ENCODE measurements at regions not wholly inside any gene's neighbourhood (a gene's known extent, or its start where the extent isn't known, plus 50 kb on each side); places are given as distances from the start of the nearest gene placed in this dataset.

- no peak overlapping the region for H2BK5ac ChIP-seq (ENCODE audit: low read length)
- no peaks in the 10 kb centered on the region for H3K36me3 ChIP-seq (replicated peaks in 1 of 2; ENCODE audit: control insufficient read depth in 2 of 2, insufficient read depth in 2 of 2, low read length in 2 of 2)
- no peak overlapping the region for H4K8ac ChIP-seq (ENCODE audit: low read depth, low read length)
- no peak overlapping the region for H3K18ac ChIP-seq (ENCODE audit: low read length)
- H4K91ac ChIP-seq (ENCODE audit: low read depth, low read length, poor library complexity) = no peak overlapping the region
- no peak overlapping the region for H3K27ac ChIP-seq (replicated peaks; ENCODE audit: low read length)
- H3K4me1 ChIP-seq (ENCODE audit: control insufficient read depth in 2 of 2, insufficient read depth in 1 of 2, low read depth in 1 of 2, low read length in 2 of 2) = peaks cover 4 to 6% of the 10 kb centered on the region in 2 donors
- H2BK120ac ChIP-seq (ENCODE audit: low read depth, low read length) = no peak overlapping the region
- H3K4me3 ChIP-seq (ENCODE audit: low read length in 2 of 2) = no peak overlapping the region
- no peak overlapping the region for H3K4ac ChIP-seq (ENCODE audit: low read length)
- H2BK12ac ChIP-seq (ENCODE audit: low read length) = no peak overlapping the region
- H3K79me1 ChIP-seq (ENCODE audit: low read depth, low read length) = no peaks in the 10 kb centered on the region
- no peak overlapping the region for H3K9ac ChIP-seq (ENCODE audit: low read depth, low read length, poor library complexity)
- no peak overlapping the region for H2BK15ac ChIP-seq (ENCODE audit: low read length)
- H2AK5ac ChIP-seq (ENCODE audit: low read depth, low read length) = no peak overlapping the region
- peaks cover 0 to 40% (median 17%) of the 10 kb centered on the region in 3 experiments for H3K27me3 ChIP-seq (ENCODE audit: control insufficient read depth in 3 of 3, insufficient read depth in 3 of 3, low read depth in 1 of 3, low read length in 3 of 3)
- H3K9me3 ChIP-seq (replicated peaks in 1 of 2; ENCODE audit: control insufficient read depth in 2 of 2, insufficient read depth in 1 of 2, low read depth in 1 of 2, low read length in 2 of 2) = no peaks in the 10 kb centered on the region
- H3K14ac ChIP-seq (ENCODE audit: low read length) = no peak overlapping the region
- H3K4me2 ChIP-seq (ENCODE audit: insufficient read depth, low read length, poor library complexity, severe bottlenecking) = no peak overlapping the region
- H2AFZ ChIP-seq (ENCODE audit: low read length) = no peak overlapping the region
- WGBS, 2 donors (ENCODE audit: extremely low coverage in 2 of 2, insufficient read length in 2 of 2, insufficient replicate concordance in 1 of 2) = no CpG with 5 or more reads among the region's 5 CpGs
- H3K23ac ChIP-seq (ENCODE audit: low read depth, low read length, poor library complexity) = no peak overlapping the region
- no peak for DNase-seq (ENCODE audit: low spot score)
Measured at GRCh38 chr1:50335036-50335435, 88.2 kb downstream of the DMRTA2 start.

GRCh38 chr1:50333595-50333974 lies 89.7 kb downstream of the DMRTA2 start:
- Histone ChIP-seq H2BK120ac (ENCODE audit: low read depth, low read length) (peak overlapping the region; percentile 44), H2BK5ac (ENCODE audit: low read length) (no peak overlapping the region), H3K9me3 (replicated peaks in 1 of 2; ENCODE audit: control insufficient read depth in 2 of 2, insufficient read depth in 1 of 2, low read depth in 1 of 2, low read length in 2 of 2) (no peaks in the 10 kb centered on the region), H3K14ac (ENCODE audit: low read length) (no peak overlapping the region), H3K4ac (ENCODE audit: low read length) (no peak overlapping the region), H3K23ac (ENCODE audit: low read depth, low read length, poor library complexity) (peak overlapping the region; percentile 80), H4K8ac (ENCODE audit: low read depth, low read length) (no peak overlapping the region), H3K18ac (ENCODE audit: low read length) (peak overlapping the region; percentile 92), H3K9ac (ENCODE audit: low read depth, low read length, poor library complexity) (peak overlapping the region; percentile 64), H2BK15ac (ENCODE audit: low read length) (peak overlapping the region; percentile 84), H4K91ac (ENCODE audit: low read depth, low read length, poor library complexity) (no peak overlapping the region), H2BK12ac (ENCODE audit: low read length) (no peak overlapping the region), H2AFZ (ENCODE audit: low read length) (peak overlapping the region; percentile 88), H3K4me1 (ENCODE audit: control insufficient read depth in 2 of 2, insufficient read depth in 1 of 2, low read depth in 1 of 2, low read length in 2 of 2) (peaks cover 4 to 6% of the 10 kb centered on the region in 2 donors), H3K4me3 (ENCODE audit: low read length in 2 of 2) (peak overlapping the region; percentile 27 to 80), H3K4me2 (ENCODE audit: insufficient read depth, low read length, poor library complexity, severe bottlenecking) (peak overlapping the region; percentile 96), H3K27me3 (ENCODE audit: control insufficient read depth in 3 of 3, insufficient read depth in 3 of 3, low read depth in 1 of 3, low read length in 3 of 3) (peaks cover 0 to 40% (median 17%) of the 10 kb centered on the region in 3 experiments), H3K27ac (replicated peaks; ENCODE audit: low read length) (no peak overlapping the region), H2AK5ac (ENCODE audit: low read depth, low read length) (peak overlapping the region; percentile 70), H3K79me1 (ENCODE audit: low read depth, low read length) (no peaks in the 10 kb centered on the region), H3K36me3 (replicated peaks in 1 of 2; ENCODE audit: control insufficient read depth in 2 of 2, insufficient read depth in 2 of 2, low read length in 2 of 2) (no peaks in the 10 kb centered on the region)
- no CpG with 5 or more reads among the region's 37 CpGs for WGBS, 2 donors (ENCODE audit: extremely low coverage in 2 of 2, insufficient read length in 2 of 2, insufficient replicate concordance in 1 of 2)
- DNase-seq (ENCODE audit: low spot score) = peak; percentile 57

- Histone ChIP-seq H3K4me2 (ENCODE audit: insufficient read depth, low read length, poor library complexity, severe bottlenecking) (peak overlapping the region; percentile 96), H4K8ac (ENCODE audit: low read depth, low read length) (no peak overlapping the region), H2BK15ac (ENCODE audit: low read length) (peak overlapping the region; percentile 84), H3K9me3 (replicated peaks in 1 of 2; ENCODE audit: control insufficient read depth in 2 of 2, insufficient read depth in 1 of 2, low read depth in 1 of 2, low read length in 2 of 2) (no peaks in the 10 kb centered on the region), H3K27me3 (ENCODE audit: control insufficient read depth in 3 of 3, insufficient read depth in 3 of 3, low read depth in 1 of 3, low read length in 3 of 3) (peaks cover 0 to 39% (median 17%) of the 10 kb centered on the region in 3 experiments), H3K4ac (ENCODE audit: low read length) (no peak overlapping the region), H2BK5ac (ENCODE audit: low read length) (no peak overlapping the region), H2BK120ac (ENCODE audit: low read depth, low read length) (peak overlapping the region; percentile 44), H4K91ac (ENCODE audit: low read depth, low read length, poor library complexity) (no peak overlapping the region), H2AK5ac (ENCODE audit: low read depth, low read length) (peak overlapping the region; percentile 70), H2BK12ac (ENCODE audit: low read length) (peak overlapping the region; percentile 69), H3K9ac (ENCODE audit: low read depth, low read length, poor library complexity) (peak overlapping the region; percentile 93), H3K23ac (ENCODE audit: low read depth, low read length, poor library complexity) (peak overlapping the region; percentile 80), H3K36me3 (replicated peaks in 1 of 2; ENCODE audit: control insufficient read depth in 2 of 2, insufficient read depth in 2 of 2, low read length in 2 of 2) (no peaks in the 10 kb centered on the region), H3K27ac (replicated peaks; ENCODE audit: low read length) (no peak overlapping the region), H3K18ac (ENCODE audit: low read length) (peak overlapping the region; percentile 92), H2AFZ (ENCODE audit: low read length) (peak overlapping the region; percentile 88), H3K14ac (ENCODE audit: low read length) (no peak overlapping the region), H3K79me1 (ENCODE audit: low read depth, low read length) (no peaks in the 10 kb centered on the region), H3K4me1 (ENCODE audit: control insufficient read depth in 2 of 2, insufficient read depth in 1 of 2, low read depth in 1 of 2, low read length in 2 of 2) (peaks cover 4 to 6% of the 10 kb centered on the region in 2 donors), H3K4me3 (ENCODE audit: low read length in 2 of 2) (peak overlapping the region; percentile 27 to 80)
- no CpG with 5 or more reads among the region's 56 CpGs for WGBS, 2 donors (ENCODE audit: extremely low coverage in 2 of 2, insufficient read length in 2 of 2, insufficient replicate concordance in 1 of 2)
- DNase-seq (ENCODE audit: low spot score) = peak; percentile 77
Measured at GRCh38 chr1:50332941-50333594, 90.2 kb downstream of the DMRTA2 start.

GRCh38 chr1:50329332-50329932 lies 93.8 kb downstream of the DMRTA2 start:
- no peak overlapping the region for H4K91ac ChIP-seq (ENCODE audit: low read depth, low read length, poor library complexity)
- H2BK15ac ChIP-seq (ENCODE audit: low read length) = no peak overlapping the region
- no peak overlapping the region for H3K4me3 ChIP-seq (ENCODE audit: low read length in 2 of 2)
- no peak overlapping the region for H2BK5ac ChIP-seq (ENCODE audit: low read length)
- no peaks in the 10 kb centered on the region for H3K36me3 ChIP-seq (replicated peaks in 1 of 2; ENCODE audit: control insufficient read depth in 2 of 2, insufficient read depth in 2 of 2, low read length in 2 of 2)
- H4K8ac ChIP-seq (ENCODE audit: low read depth, low read length) = no peak overlapping the region
- H3K79me1 ChIP-seq (ENCODE audit: low read depth, low read length) = no peaks in the 10 kb centered on the region
- H3K27me3 ChIP-seq (ENCODE audit: control insufficient read depth in 3 of 3, insufficient read depth in 3 of 3, low read depth in 1 of 3, low read length in 3 of 3) = peaks cover 0 to 30% (median 17%) of the 10 kb centered on the region in 3 experiments
- no peaks in the 10 kb centered on the region for H3K9me3 ChIP-seq (replicated peaks in 1 of 2; ENCODE audit: control insufficient read depth in 2 of 2, insufficient read depth in 1 of 2, low read depth in 1 of 2, low read length in 2 of 2)
- no peak overlapping the region for H3K23ac ChIP-seq (ENCODE audit: low read depth, low read length, poor library complexity)
- no peak overlapping the region for H2BK12ac ChIP-seq (ENCODE audit: low read length)
- H2BK120ac ChIP-seq (ENCODE audit: low read depth, low read length) = no peak overlapping the region
- no peak overlapping the region for H3K4me2 ChIP-seq (ENCODE audit: insufficient read depth, low read length, poor library complexity, severe bottlenecking)
- no peak overlapping the region for H2AFZ ChIP-seq (ENCODE audit: low read length)
- no CpG with 5 or more reads among the region's 4 CpGs for WGBS, 2 donors (ENCODE audit: extremely low coverage in 2 of 2, insufficient read length in 2 of 2, insufficient replicate concordance in 1 of 2)
- no peak overlapping the region for H3K14ac ChIP-seq (ENCODE audit: low read length)
- no peak overlapping the region for H2AK5ac ChIP-seq (ENCODE audit: low read depth, low read length)
- no peak overlapping the region for H3K27ac ChIP-seq (replicated peaks; ENCODE audit: low read length)
- peaks cover 4% of the 10 kb centered on the region in 2 donors for H3K4me1 ChIP-seq (ENCODE audit: control insufficient read depth in 2 of 2, insufficient read depth in 1 of 2, low read depth in 1 of 2, low read length in 2 of 2)
- no peak for DNase-seq (ENCODE audit: low spot score)
- H3K9ac ChIP-seq (ENCODE audit: low read depth, low read length, poor library complexity) = no peak overlapping the region
- no peak overlapping the region for H3K4ac ChIP-seq (ENCODE audit: low read length)
- no peak overlapping the region for H3K18ac ChIP-seq (ENCODE audit: low read length)
